Esophagus squamous epithelium (tissue), 5 donors: ENCODE measurements at regions not wholly inside any gene's neighbourhood (a gene's known extent, or its start where the extent isn't known, plus 50 kb on each side); places are given as distances from the start of the nearest gene placed in this dataset.

ENCODE experiments used
- DNase-seq: peaks from one replicate; lab custom pipeline; 2025; lab: John Stamatoyannopoulos, UW
- H3K27ac ChIP-seq, 4 donors: fragments of 200-600 bp; sonication (generic); one replicate each; pipeline ENCODE4 v1.5.1; 2016 to 2019; ENCODE audit warnings: mild to moderate bottlenecking in 1 of 4
- H3K27me3 ChIP-seq, 4 donors: fragments of 200-600 bp; sonication (generic); 1 replicate in 3 of 4; 2 replicates in 1 of 4; pipeline versions ENCODE4 v1.5.1 to v1.6.0; 2017 to 2021; ENCODE audit warnings: antibody characterized with exemption in 1 of 4
- H3K36me3 ChIP-seq, 3 donors: fragments of 200-600 bp; sonication (generic); one replicate each; pipeline ENCODE4 v1.5.1; 2016 to 2019
- H3K4me1 ChIP-seq, 3 donors: fragments of 200-600 bp; sonication (generic); one replicate each; pipeline ENCODE4 v1.5.1; 2017 to 2019
- H3K4me3 ChIP-seq, 4 donors: fragments of 200-600 bp; sonication (generic); 1 replicate in 3 of 4; 2 replicates in 1 of 4; pipeline ENCODE4 v1.5.1; 2016 to 2019; ENCODE audit warnings: mild to moderate bottlenecking in 2 of 4, moderate library complexity in 1 of 4
- H3K9me3 ChIP-seq, 3 donors: fragments of 200-600 bp; sonication (generic); one replicate each; pipeline ENCODE4 v1.5.1; 2016 to 2019
- POLR2A ChIP-seq, 4 donors: fragments of 450-650 bp; IDR thresholded peaks; one replicate each; pipeline ENCODE4 v1.6.1; 2017; ENCODE audit warnings: antibody characterized with exemption in 4 of 4, mild to moderate bottlenecking in 4 of 4, moderate library complexity in 3 of 4
- WGBS, 2 donors: methylation state at CpG; one replicate each; pipeline ENCODE4 v1.1.5; 2018; 5-methylcytosine and 5-hydroxymethylcytosine counted together
- intact Hi-C: fragments of 100-400 bp; cut with DNase I; formaldehyde crosslinking; loops from one replicate; pipeline ENCODE4 v1.15.0; 2022
- TF ChIP-seq, protein P1 (sequence below), 6 experiments: fragments of 450-650 bp in 4 of 6; fragments of 200-600 bp in 2 of 6; sonication (generic) in 2 of 6; IDR thresholded peaks; one replicate each; pipeline ENCODE4 v1.5.1; 2016 to 2019; ENCODE audit warnings: antibody characterized with exemption in 6 of 6, mild to moderate bottlenecking in 4 of 6, moderate library complexity in 4 of 6
- donor health status: DM: yes; HTN: yes; CAD: no.

DNA sequence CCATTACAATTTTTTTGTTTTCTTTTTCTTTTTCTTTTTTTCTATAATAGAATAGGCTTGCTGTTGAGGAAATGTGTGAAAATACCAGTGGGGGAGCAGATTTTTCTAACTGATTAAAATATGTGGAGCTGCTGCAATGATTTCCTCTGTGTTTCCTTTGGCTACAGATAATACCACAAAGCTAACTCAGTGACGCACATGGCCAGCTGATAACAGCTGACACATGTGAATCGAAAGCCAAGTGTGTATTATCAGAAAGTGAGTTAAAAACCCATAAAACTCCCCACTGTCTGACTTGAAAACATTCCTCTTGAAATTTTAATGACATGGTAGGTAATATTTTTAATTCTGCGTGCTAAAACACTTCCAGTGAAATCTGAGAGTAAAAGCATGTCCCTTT is 70.8 kb upstream of the AHI1 start:
- intact Hi-C loops: no loop called here
- H3K9me3 ChIP-seq: no peaks in the 10 kb centered on the region
- DNase-seq: no peak
- WGBS, 2 donors: 36 to 54% methylated on average over 3 of the region's 3 CpGs
- no peak overlapping the region for H3K4me3 ChIP-seq
- no peaks in the 10 kb centered on the region for H3K27me3 ChIP-seq
- no peaks in the 10 kb centered on the region for H3K4me1 ChIP-seq
- H3K36me3 ChIP-seq: no peaks in the 10 kb centered on the region
- H3K27ac ChIP-seq: no peak overlapping the region
- TF ChIP-seq POLR2A (IDR thresholded peaks at IDR 0.05): no peak
- TF ChIP-seq, protein P1, sequence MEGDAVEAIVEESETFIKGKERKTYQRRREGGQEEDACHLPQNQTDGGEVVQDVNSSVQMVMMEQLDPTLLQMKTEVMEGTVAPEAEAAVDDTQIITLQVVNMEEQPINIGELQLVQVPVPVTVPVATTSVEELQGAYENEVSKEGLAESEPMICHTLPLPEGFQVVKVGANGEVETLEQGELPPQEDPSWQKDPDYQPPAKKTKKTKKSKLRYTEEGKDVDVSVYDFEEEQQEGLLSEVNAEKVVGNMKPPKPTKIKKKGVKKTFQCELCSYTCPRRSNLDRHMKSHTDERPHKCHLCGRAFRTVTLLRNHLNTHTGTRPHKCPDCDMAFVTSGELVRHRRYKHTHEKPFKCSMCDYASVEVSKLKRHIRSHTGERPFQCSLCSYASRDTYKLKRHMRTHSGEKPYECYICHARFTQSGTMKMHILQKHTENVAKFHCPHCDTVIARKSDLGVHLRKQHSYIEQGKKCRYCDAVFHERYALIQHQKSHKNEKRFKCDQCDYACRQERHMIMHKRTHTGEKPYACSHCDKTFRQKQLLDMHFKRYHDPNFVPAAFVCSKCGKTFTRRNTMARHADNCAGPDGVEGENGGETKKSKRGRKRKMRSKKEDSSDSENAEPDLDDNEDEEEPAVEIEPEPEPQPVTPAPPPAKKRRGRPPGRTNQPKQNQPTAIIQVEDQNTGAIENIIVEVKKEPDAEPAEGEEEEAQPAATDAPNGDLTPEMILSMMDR (IDR thresholded peaks at IDR 0.05): no peak

DNA sequence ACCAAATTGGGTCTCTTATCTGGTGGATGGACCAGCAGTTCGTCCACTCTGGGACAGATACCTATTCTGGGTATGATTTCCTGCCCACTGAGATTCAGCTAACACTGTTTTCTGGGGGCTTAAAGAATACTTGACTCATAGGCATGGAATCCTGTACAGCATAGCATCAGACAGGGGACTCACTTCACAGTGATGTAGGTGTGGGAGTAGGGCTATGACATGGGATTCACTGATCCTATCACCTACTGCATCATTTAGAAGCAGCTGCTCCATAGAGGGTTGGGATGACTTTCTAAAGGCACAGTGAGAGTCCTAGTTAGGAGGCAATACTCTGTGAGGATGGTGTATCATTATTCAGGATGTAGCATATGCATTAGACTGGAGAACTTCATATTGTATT is 74.5 kb upstream of the AHI1 start:
- Histone ChIP-seq H3K27ac (no peak overlapping the region), H3K4me1 (no peaks in the 10 kb centered on the region), H3K27me3 (no peaks in the 10 kb centered on the region), H3K36me3 (no peaks in the 10 kb centered on the region), H3K9me3 (no peaks in the 10 kb centered on the region), H3K4me3 (no peak overlapping the region)
- DNase-seq: no peak
- no peak for TF ChIP-seq POLR2A (IDR thresholded peaks at IDR 0.05)
- TF ChIP-seq, protein P1 (IDR thresholded peaks at IDR 0.05): no peak
- intact Hi-C loops: no loop called here
- WGBS, 2 donors: 89 to 100% methylated on average over 1 of the region's 1 CpG

DNA sequence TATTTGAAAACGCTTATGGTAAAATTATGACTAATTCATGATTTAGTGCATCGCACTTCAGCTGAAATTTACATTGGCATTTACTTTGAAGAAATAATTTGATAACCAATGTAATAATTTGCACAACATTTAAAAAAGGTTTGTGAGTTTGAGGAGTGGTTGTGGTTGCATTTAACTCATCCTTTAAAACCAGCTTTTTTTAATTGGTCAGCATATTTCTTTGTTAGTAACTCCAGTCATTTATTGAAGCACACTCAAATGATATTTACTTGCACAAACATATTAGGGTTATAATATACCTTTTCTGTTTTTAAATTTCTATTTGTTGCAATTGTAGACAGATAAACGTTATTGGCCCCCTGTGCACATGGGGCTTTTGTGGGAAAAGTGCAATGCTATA is 78.1 kb upstream of the AHI1 start:
- Histone ChIP-seq H3K9me3 (no peaks in the 10 kb centered on the region), H3K27me3 (no peaks in the 10 kb centered on the region), H3K27ac (no peak overlapping the region), H3K36me3 (no peaks in the 10 kb centered on the region), H3K4me3 (no peak overlapping the region), H3K4me1 (no peaks in the 10 kb centered on the region)
- 85 to 87% methylated on average over 3 of the region's 3 CpGs for WGBS, 2 donors
- intact Hi-C loops: no loop called here
- TF ChIP-seq, protein P1 (IDR thresholded peaks at IDR 0.05): no peak
- no peak for TF ChIP-seq POLR2A (IDR thresholded peaks at IDR 0.05)
- DNase-seq: no peak

GRCh38 chr6:135576055-135576454 is 78.5 kb upstream of the AHI1 start:
- no peak overlapping the region for H3K27ac ChIP-seq
- H3K36me3 ChIP-seq: no peaks in the 10 kb centered on the region
- no peaks in the 10 kb centered on the region for H3K4me1 ChIP-seq
- DNase-seq: no peak
- 27 to 54% methylated on average over 1 of the region's 1 CpG for WGBS, 2 donors
- H3K9me3 ChIP-seq: no peaks in the 10 kb centered on the region
- TF ChIP-seq, protein P1 (IDR thresholded peaks at IDR 0.05): no peak
- H3K27me3 ChIP-seq: no peaks in the 10 kb centered on the region
- H3K4me3 ChIP-seq: no peak overlapping the region
- intact Hi-C loops: no loop called here

DNA sequence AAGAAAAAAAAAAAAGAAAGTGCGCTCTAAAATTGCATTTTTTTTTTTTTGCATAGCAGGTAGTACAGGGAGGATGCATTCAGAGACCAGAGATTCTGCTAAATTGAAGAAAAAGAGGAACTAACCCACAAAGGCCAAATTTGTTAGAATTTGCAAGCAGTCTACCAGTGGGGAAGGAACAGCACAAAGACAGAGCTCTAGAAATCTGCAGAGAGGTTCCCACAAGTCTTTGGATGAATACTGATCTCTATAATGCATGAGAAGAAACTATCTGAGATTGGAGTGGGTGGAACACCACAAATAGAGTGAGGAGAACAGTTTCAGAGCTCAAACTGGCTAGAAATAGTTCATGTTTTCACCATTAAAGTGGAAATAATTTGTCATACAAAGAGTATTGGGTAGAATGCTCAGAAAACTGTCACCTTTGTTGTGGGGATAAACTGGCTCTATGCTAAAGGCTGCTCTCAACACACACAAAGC is 79.6 kb upstream of the AHI1 start:
- TF ChIP-seq POLR2A (IDR thresholded peaks at IDR 0.05): no peak
- TF ChIP-seq, protein P1 (IDR thresholded peaks at IDR 0.05): no peak
- H3K4me3 ChIP-seq: no peak overlapping the region
- WGBS, 2 donors: 82 to 89% methylated on average over 1 of the region's 1 CpG
- no peaks in the 10 kb centered on the region for H3K9me3 ChIP-seq
- no peak overlapping the region for H3K27ac ChIP-seq
- no peak for DNase-seq
- no peaks in the 10 kb centered on the region for H3K4me1 ChIP-seq
- intact Hi-C loops: no loop called here
- no peaks in the 10 kb centered on the region for H3K27me3 ChIP-seq
- H3K36me3 ChIP-seq: no peaks in the 10 kb centered on the region
